Endothelial cell of umbilical vein (primary cell): ENCODE measurements at regions not wholly inside any gene's neighbourhood (a gene's known extent, or its start where the extent isn't known, plus 50 kb on each side); places are given as distances from the start of the nearest gene placed in this dataset.

Source experiments
- BruUV-seq: library from RNA; stranded (reverse); fragments of 400-500 nt; replicated peaks from 2 replicates; lab custom pipeline; 2021; lab: Mats Ljungman, UMichigan
- CTCF ChIA-PET: fragments of 300-600, 350-600 bp; sonication (Branson Sonifier 250); formaldehyde crosslinking; loops from one replicate; lab custom pipeline; 2021; ENCODE audit warnings: antibody characterized with exemption, inconsistent platforms; lab: Charles Lee
- POLR2A ChIA-PET: fragments of 300-600, 350-600 bp; sonication (Branson Sonifier 250); formaldehyde crosslinking; loops from one replicate; lab custom pipeline; 2021; ENCODE audit warnings: antibody characterized with exemption, inconsistent platforms; lab: Charles Lee
- DNase-seq: peaks from one replicate; pipeline ENCODE4 v3.0.0-alpha.2; 2011; ENCODE audit warnings: low read depth, low spot score
- FAIRE-seq: peaks from 2 replicates; lab custom pipeline; 2011; peaks lifted over from hg19 to GRCh38; lab: Jason Lieb, UNC
- H2AFZ ChIP-seq: 2 replicates; pipeline ENCODE4 v1.6.0; 2012; ENCODE audit warnings: low read depth, low read length, control low read depth, inconsistent platforms
- H3K27ac ChIP-seq: 2 replicates; pipeline ENCODE4 v1.5.1; 2011; ENCODE audit warnings: low read depth, mild to moderate bottlenecking, control low read depth, low read length, moderate library complexity; ENCODE audit not compliant: insufficient read depth
- H3K27me3 ChIP-seq, 2 experiments: 2 replicates each; pipeline versions ENCODE4 v1.6.0 to v1.6.1; 2011; ENCODE audit warnings: low read length in 2 of 2, mixed read lengths in 1 of 2; ENCODE audit not compliant: control insufficient read depth in 2 of 2, insufficient read depth in 2 of 2
- H3K36me3 ChIP-seq, 2 experiments: 2 replicates in 1 of 2; 3 replicates in 1 of 2; pipeline ENCODE4 v1.5.1; 2011; ENCODE audit warnings: low read length in 2 of 2, mild to moderate bottlenecking in 1 of 2, moderate library complexity in 1 of 2; ENCODE audit not compliant: control insufficient read depth in 2 of 2, insufficient read depth in 2 of 2; ENCODE audit errors: extremely low read depth in 1 of 2
- H3K4me1 ChIP-seq: 3 replicates; pipeline ENCODE4 v1.5.1; 2011; ENCODE audit warnings: mild to moderate bottlenecking, low read length; ENCODE audit not compliant: control insufficient read depth, insufficient read depth; ENCODE audit errors: extremely low read depth
- H3K4me2 ChIP-seq: 2 replicates; pipeline ENCODE4 v1.6.1; 2011; ENCODE audit warnings: low read length, control low read depth, mixed read lengths; ENCODE audit not compliant: insufficient read depth
- H3K4me3 ChIP-seq, 3 experiments: fragments of 200-600 bp in 1 of 3; sonication (generic), shearing (Covaris generic) in 1 of 3; replicated peaks in 1 of 3; 2 replicates each; pipeline ENCODE4 v1.5.1; 2011 to 2016; ENCODE audit warnings: control low read depth in 3 of 3, low read length in 3 of 3, mild to moderate bottlenecking in 2 of 3, inconsistent platforms in 1 of 3, low read depth in 1 of 3, moderate library complexity in 1 of 3; ENCODE audit not compliant: insufficient read depth in 1 of 3
- H3K79me2 ChIP-seq: 2 replicates; pipeline ENCODE4 v1.6.0; 2012; ENCODE audit warnings: low read length, inconsistent platforms; ENCODE audit not compliant: control insufficient read depth, insufficient read depth
- H3K9ac ChIP-seq: replicated peaks from 2 replicates; pipeline ENCODE3; 2011; ENCODE audit warnings: low read length, control low read depth; ENCODE audit not compliant: insufficient read depth; ENCODE audit errors: extremely low read depth
- H3K9me1 ChIP-seq: replicated peaks from 3 replicates; pipeline ENCODE4 v1.6.0; 2011; ENCODE audit warnings: mild to moderate bottlenecking, low read length; ENCODE audit not compliant: control insufficient read depth, insufficient read depth; ENCODE audit errors: extremely low read depth
- H3K9me3 ChIP-seq: replicated peaks from 2 replicates; pipeline ENCODE4 v1.5.1; 2012; ENCODE audit warnings: low read length, inconsistent platforms; ENCODE audit not compliant: control insufficient read depth, insufficient read depth
- H4K20me1 ChIP-seq: replicated peaks from 2 replicates; pipeline ENCODE3; 2011; ENCODE audit warnings: mild to moderate bottlenecking, low read length; ENCODE audit not compliant: control insufficient read depth, insufficient read depth; ENCODE audit errors: extremely low read depth
- EZH2 ChIP-seq: IDR thresholded peaks from 2 replicates; pipeline ENCODE4 v1.6.1; 2012; ENCODE audit warnings: borderline replicate concordance, low read depth, mild to moderate bottlenecking, moderate library complexity, low read length, inconsistent platforms; ENCODE audit not compliant: severe bottlenecking
- FOS ChIP-seq: IDR thresholded peaks from 2 replicates; pipeline ENCODE4 v1.6.1; 2011; ENCODE audit warnings: mild to moderate bottlenecking, low read length, moderate library complexity, borderline replicate concordance; ENCODE audit not compliant: insufficient read depth
- GATA2 ChIP-seq: IDR thresholded peaks from 2 replicates; pipeline ENCODE4 v1.7.0; 2011; ENCODE audit warnings: low read depth, mild to moderate bottlenecking, moderate library complexity, mixed read lengths, low read length; ENCODE audit not compliant: insufficient read length, insufficient read depth
- JUN ChIP-seq: IDR thresholded peaks from 2 replicates; pipeline ENCODE4 v1.6.1; 2011; ENCODE audit warnings: borderline replicate concordance, low read depth; ENCODE audit not compliant: insufficient read length, insufficient read depth
- MAX ChIP-seq: IDR thresholded peaks from 2 replicates; pipeline ENCODE4 v1.6.1; 2011; ENCODE audit not compliant: insufficient read depth, insufficient read length
- MYC ChIP-seq: IDR thresholded peaks from one replicate; pipeline ENCODE4 v1.6.1; 2011; ENCODE audit warnings: mild to moderate bottlenecking, low read depth, low read length
- POLR2A ChIP-seq: IDR thresholded peaks from 2 replicates; pipeline ENCODE4 v1.6.1; 2012; ENCODE audit warnings: low read depth, mild to moderate bottlenecking, control low read depth, low read length
- POLR2AphosphoS5 ChIP-seq: IDR thresholded peaks from 2 replicates; pipeline ENCODE4 v1.6.1; 2012; ENCODE audit warnings: low read depth, mild to moderate bottlenecking, control low read depth, low read length, moderate library complexity; ENCODE audit not compliant: insufficient read depth
- dilution Hi-C: fragments of 300-500 bp; cut with MboI; formaldehyde crosslinking; loops from one replicate; pipeline ENCODE4 v1.15.0; 2019; ENCODE audit warnings: low sequenced_read_pairs; ENCODE audit not compliant: extremely low pct_ligation_motif_present
- intact Hi-C: fragments of 100-400 bp; cut with micrococcal nuclease; formaldehyde crosslinking; loops from one replicate; pipeline ENCODE4 v1.10.0; 2022
- TF ChIP-seq, protein P1 (sequence below), 2 donors: IDR thresholded peaks; 1 replicate in 1 of 2; 2 replicates in 1 of 2; pipeline ENCODE4 v1.5.1; 2011; ENCODE audit warnings: low read length in 2 of 2, mild to moderate bottlenecking in 2 of 2, moderate library complexity in 2 of 2, control low read depth in 1 of 2, inconsistent platforms in 1 of 2, low read depth in 1 of 2; ENCODE audit not compliant: insufficient read depth in 1 of 2; ENCODE audit errors: extremely low read depth in 1 of 2

GRCh38 chr6:3656076-3656475 lies 95.4 kb downstream of the PXDC1 start:
- Histone ChIP-seq H3K9me3 (no peaks in the 10 kb centered on the region), H3K9ac (no peak overlapping the region), H3K4me3 (no peak overlapping the region), H2AFZ (no peak overlapping the region), H4K20me1 (no peaks in the 10 kb centered on the region), H3K27ac (no peak overlapping the region), H3K36me3 (no peaks in the 10 kb centered on the region), H3K27me3 (peaks cover 0 to 11% of the 10 kb centered on the region in 2 experiments), H3K4me2 (no peak overlapping the region), H3K79me2 (no peaks in the 10 kb centered on the region), H3K9me1 (no peaks in the 10 kb centered on the region), H3K4me1 (no peaks in the 10 kb centered on the region)
- dilution Hi-C loops (no loop called here), intact Hi-C loops (no loop called here)
- POLR2A ChIA-PET = no interaction called here
- no peak for FAIRE-seq
- CTCF ChIA-PET = no interaction called here
- BruUV-seq = no TSS peak
- TF ChIP-seq, protein P1, sequence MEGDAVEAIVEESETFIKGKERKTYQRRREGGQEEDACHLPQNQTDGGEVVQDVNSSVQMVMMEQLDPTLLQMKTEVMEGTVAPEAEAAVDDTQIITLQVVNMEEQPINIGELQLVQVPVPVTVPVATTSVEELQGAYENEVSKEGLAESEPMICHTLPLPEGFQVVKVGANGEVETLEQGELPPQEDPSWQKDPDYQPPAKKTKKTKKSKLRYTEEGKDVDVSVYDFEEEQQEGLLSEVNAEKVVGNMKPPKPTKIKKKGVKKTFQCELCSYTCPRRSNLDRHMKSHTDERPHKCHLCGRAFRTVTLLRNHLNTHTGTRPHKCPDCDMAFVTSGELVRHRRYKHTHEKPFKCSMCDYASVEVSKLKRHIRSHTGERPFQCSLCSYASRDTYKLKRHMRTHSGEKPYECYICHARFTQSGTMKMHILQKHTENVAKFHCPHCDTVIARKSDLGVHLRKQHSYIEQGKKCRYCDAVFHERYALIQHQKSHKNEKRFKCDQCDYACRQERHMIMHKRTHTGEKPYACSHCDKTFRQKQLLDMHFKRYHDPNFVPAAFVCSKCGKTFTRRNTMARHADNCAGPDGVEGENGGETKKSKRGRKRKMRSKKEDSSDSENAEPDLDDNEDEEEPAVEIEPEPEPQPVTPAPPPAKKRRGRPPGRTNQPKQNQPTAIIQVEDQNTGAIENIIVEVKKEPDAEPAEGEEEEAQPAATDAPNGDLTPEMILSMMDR (IDR thresholded peaks at IDR 0.05; ENCODE audit: extremely low read depth in 1 of 2, insufficient read depth in 1 of 2, low read depth in 1 of 2, low read length in 2 of 2) = no peak
- TF ChIP-seq POLR2AphosphoS5 (no peak), FOS (no peak), EZH2 (no peak), MYC (no peak), MAX (no peak), JUN (no peak), GATA2 (no peak), POLR2A (no peak)
- no peak for DNase-seq
